ENCODE measurements at regions not wholly inside any gene's neighbourhood (a gene's known extent, or its start where the extent isn't known, plus 50 kb on each side); places are given as distances from the start of the nearest gene placed in this dataset.

DNA sequence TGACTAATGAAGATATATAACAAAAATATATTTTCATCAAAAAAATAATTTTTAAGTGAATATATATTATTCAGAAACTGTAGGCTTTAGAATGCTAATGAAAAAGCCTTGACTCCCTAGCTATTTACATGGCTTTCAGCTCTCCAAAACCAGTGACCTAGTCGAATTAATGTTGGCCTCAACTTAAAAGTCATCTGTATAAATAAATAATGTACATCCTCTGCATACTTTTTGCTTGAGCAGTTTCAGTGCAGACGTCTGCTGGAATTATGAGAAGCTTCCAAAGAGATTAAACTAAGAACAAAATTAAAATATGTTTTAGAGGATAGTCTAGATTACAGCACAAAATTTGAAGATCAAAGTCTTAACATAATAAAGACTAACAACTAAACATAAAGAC lies 520.4 kb upstream of the ALCAM start:
- TF ChIP-seq EZH2 (IDR thresholded peaks at IDR 0.05; ENCODE audit: borderline replicate concordance, low read depth, low read length, severe bottlenecking): no peak
- TF ChIP-seq, protein P1, sequence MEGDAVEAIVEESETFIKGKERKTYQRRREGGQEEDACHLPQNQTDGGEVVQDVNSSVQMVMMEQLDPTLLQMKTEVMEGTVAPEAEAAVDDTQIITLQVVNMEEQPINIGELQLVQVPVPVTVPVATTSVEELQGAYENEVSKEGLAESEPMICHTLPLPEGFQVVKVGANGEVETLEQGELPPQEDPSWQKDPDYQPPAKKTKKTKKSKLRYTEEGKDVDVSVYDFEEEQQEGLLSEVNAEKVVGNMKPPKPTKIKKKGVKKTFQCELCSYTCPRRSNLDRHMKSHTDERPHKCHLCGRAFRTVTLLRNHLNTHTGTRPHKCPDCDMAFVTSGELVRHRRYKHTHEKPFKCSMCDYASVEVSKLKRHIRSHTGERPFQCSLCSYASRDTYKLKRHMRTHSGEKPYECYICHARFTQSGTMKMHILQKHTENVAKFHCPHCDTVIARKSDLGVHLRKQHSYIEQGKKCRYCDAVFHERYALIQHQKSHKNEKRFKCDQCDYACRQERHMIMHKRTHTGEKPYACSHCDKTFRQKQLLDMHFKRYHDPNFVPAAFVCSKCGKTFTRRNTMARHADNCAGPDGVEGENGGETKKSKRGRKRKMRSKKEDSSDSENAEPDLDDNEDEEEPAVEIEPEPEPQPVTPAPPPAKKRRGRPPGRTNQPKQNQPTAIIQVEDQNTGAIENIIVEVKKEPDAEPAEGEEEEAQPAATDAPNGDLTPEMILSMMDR (IDR thresholded peaks at IDR 0.05; ENCODE audit: borderline replicate concordance, extremely low read depth, low read length, poor library complexity, severe bottlenecking): no peak
- Histone ChIP-seq H3K9ac (ENCODE audit: low read depth, low read length) (no peak overlapping the region), H3K4me2 (ENCODE audit: insufficient read depth, low read length) (no peak overlapping the region), H4K20me1 (ENCODE audit: insufficient read depth, low read length) (no peaks in the 10 kb centered on the region), H2AFZ (ENCODE audit: low read depth, low read length) (no peak overlapping the region), H3K36me3 (ENCODE audit: insufficient read depth, low read length) (no peaks in the 10 kb centered on the region), H3K4me1 (ENCODE audit: insufficient read depth, low read length) (no peaks in the 10 kb centered on the region), H3K9me3 (ENCODE audit: insufficient read depth, low read length, severe bottlenecking) (no peaks in the 10 kb centered on the region), H3K79me2 (ENCODE audit: insufficient read depth, low read length) (no peaks in the 10 kb centered on the region), H3K4me3 (ENCODE audit: low read depth in 1 of 2, low read length in 2 of 2) (no peak overlapping the region), H3K27ac (ENCODE audit: low read length) (no peak overlapping the region), H3K27me3 (ENCODE audit: insufficient read depth, low read length, poor library complexity) (no peaks in the 10 kb centered on the region)
- ATAC-seq (ENCODE audit: insufficient read depth, low read depth) (no peak), DNase-seq (no peak)

DNA sequence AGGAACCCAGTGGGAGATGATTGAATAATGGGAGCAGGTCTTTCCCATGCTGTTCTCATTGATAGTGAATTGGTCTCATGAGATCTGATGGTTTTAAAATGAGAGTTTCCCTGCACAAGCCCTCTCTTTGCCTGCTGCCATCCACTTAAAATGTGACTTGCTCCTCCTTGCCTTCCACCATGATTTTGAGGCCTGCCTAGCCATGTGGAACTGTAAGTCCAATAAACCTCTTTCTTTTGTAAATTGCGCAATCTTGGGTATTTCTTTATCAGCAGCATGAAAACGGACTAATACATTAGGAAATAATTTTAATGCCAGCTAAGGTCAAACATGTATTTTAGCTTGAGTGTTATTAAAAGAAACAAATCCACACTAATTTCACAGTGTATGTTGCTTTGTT lies 517.6 kb upstream of the ALCAM start:
- Histone ChIP-seq H3K27ac (ENCODE audit: low read length) (no peak overlapping the region), H3K36me3 (ENCODE audit: insufficient read depth, low read length) (no peaks in the 10 kb centered on the region), H3K4me2 (ENCODE audit: insufficient read depth, low read length) (no peak overlapping the region), H3K9ac (ENCODE audit: low read depth, low read length) (no peak overlapping the region), H3K79me2 (ENCODE audit: insufficient read depth, low read length) (no peaks in the 10 kb centered on the region), H2AFZ (ENCODE audit: low read depth, low read length) (no peak overlapping the region), H3K4me3 (ENCODE audit: low read depth in 1 of 2, low read length in 2 of 2) (no peak overlapping the region), H3K4me1 (ENCODE audit: insufficient read depth, low read length) (no peaks in the 10 kb centered on the region), H4K20me1 (ENCODE audit: insufficient read depth, low read length) (no peaks in the 10 kb centered on the region), H3K27me3 (ENCODE audit: insufficient read depth, low read length, poor library complexity) (no peaks in the 10 kb centered on the region), H3K9me3 (ENCODE audit: insufficient read depth, low read length, severe bottlenecking) (no peaks in the 10 kb centered on the region)
- TF ChIP-seq, protein P1 (IDR thresholded peaks at IDR 0.05; ENCODE audit: borderline replicate concordance, extremely low read depth, low read length, poor library complexity, severe bottlenecking): no peak
- TF ChIP-seq EZH2 (IDR thresholded peaks at IDR 0.05; ENCODE audit: borderline replicate concordance, low read depth, low read length, severe bottlenecking): no peak
- ATAC-seq (ENCODE audit: insufficient read depth, low read depth): no peak
- no peak for DNase-seq

DNA sequence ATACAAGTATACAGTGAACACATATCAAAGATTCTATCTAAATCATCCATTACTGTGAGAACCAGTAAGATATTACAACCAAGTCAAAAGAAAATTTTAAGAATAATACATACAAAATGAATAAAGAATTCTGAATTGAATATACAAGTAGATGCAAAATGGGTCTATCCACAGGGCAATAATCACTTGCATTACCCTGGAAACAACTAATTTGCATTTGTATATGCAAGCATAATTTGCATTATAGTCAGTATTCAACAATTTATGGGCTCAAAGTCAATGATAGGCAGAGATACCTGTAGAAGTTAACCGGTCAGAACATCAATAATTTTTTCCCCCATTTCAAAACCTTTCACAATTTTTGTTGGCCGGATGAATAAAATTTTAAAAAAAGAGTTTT lies 512.2 kb upstream of the ALCAM start:
- no peak overlapping the region for H3K4me2 ChIP-seq (ENCODE audit: insufficient read depth, low read length)
- H3K9ac ChIP-seq (ENCODE audit: low read depth, low read length): no peak overlapping the region
- no peaks in the 10 kb centered on the region for H3K4me1 ChIP-seq (ENCODE audit: insufficient read depth, low read length)
- no peaks in the 10 kb centered on the region for H3K36me3 ChIP-seq (ENCODE audit: insufficient read depth, low read length)
- no peak overlapping the region for H3K4me3 ChIP-seq (ENCODE audit: low read depth in 1 of 2, low read length in 2 of 2)
- H4K20me1 ChIP-seq (ENCODE audit: insufficient read depth, low read length): no peaks in the 10 kb centered on the region
- TF ChIP-seq, protein P1 (IDR thresholded peaks at IDR 0.05; ENCODE audit: borderline replicate concordance, extremely low read depth, low read length, poor library complexity, severe bottlenecking): no peak
- no peak for TF ChIP-seq EZH2 (IDR thresholded peaks at IDR 0.05; ENCODE audit: borderline replicate concordance, low read depth, low read length, severe bottlenecking)
- ATAC-seq (ENCODE audit: insufficient read depth, low read depth): no peak
- H3K27ac ChIP-seq (ENCODE audit: low read length): no peak overlapping the region
- H2AFZ ChIP-seq (ENCODE audit: low read depth, low read length): no peak overlapping the region
- no peaks in the 10 kb centered on the region for H3K79me2 ChIP-seq (ENCODE audit: insufficient read depth, low read length)
- H3K9me3 ChIP-seq (ENCODE audit: insufficient read depth, low read length, severe bottlenecking): no peaks in the 10 kb centered on the region
- H3K27me3 ChIP-seq (ENCODE audit: insufficient read depth, low read length, poor library complexity): no peaks in the 10 kb centered on the region
- DNase-seq: no peak

DNA sequence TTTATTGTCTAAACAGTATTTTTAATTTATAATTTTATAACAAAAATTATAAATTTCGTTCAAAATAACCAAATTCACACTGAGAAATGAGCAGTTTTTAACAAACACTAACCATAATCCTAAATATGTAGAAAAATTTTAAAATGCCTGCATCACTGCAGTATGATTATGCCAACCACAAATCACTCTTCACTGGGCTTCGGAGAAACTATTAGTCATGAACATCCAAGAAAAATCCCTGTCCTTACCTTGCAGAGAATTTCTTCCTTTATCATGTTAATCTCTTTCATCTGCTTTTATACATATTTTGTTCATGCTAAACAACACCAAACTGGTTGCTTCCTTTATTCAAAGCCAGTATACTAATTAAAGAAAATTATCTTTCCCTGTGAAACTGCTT lies 511.0 kb upstream of the ALCAM start:
- no peak overlapping the region for H2AFZ ChIP-seq (ENCODE audit: low read depth, low read length)
- H3K9ac ChIP-seq (ENCODE audit: low read depth, low read length): no peak overlapping the region
- no peaks in the 10 kb centered on the region for H3K36me3 ChIP-seq (ENCODE audit: insufficient read depth, low read length)
- no peak for DNase-seq
- no peak for ATAC-seq (ENCODE audit: insufficient read depth, low read depth)
- no peaks in the 10 kb centered on the region for H3K4me1 ChIP-seq (ENCODE audit: insufficient read depth, low read length)
- no peak for TF ChIP-seq EZH2 (IDR thresholded peaks at IDR 0.05; ENCODE audit: borderline replicate concordance, low read depth, low read length, severe bottlenecking)
- TF ChIP-seq, protein P1 (IDR thresholded peaks at IDR 0.05; ENCODE audit: borderline replicate concordance, extremely low read depth, low read length, poor library complexity, severe bottlenecking): no peak
- H3K27ac ChIP-seq (ENCODE audit: low read length): no peak overlapping the region
- H3K27me3 ChIP-seq (ENCODE audit: insufficient read depth, low read length, poor library complexity): no peaks in the 10 kb centered on the region
- no peak overlapping the region for H3K4me2 ChIP-seq (ENCODE audit: insufficient read depth, low read length)
- H3K9me3 ChIP-seq (ENCODE audit: insufficient read depth, low read length, severe bottlenecking): no peaks in the 10 kb centered on the region
- no peaks in the 10 kb centered on the region for H3K79me2 ChIP-seq (ENCODE audit: insufficient read depth, low read length)
- H3K4me3 ChIP-seq (ENCODE audit: low read depth in 1 of 2, low read length in 2 of 2): no peak overlapping the region
- H4K20me1 ChIP-seq (ENCODE audit: insufficient read depth, low read length): no peaks in the 10 kb centered on the region
